H1 (cell line): ENCODE measurements at regions not wholly inside any gene's neighbourhood (a gene's known extent, or its start where the extent isn't known, plus 50 kb on each side); places are given as distances from the start of the nearest gene placed in this dataset.
A peak's percentile ranks its signal among the peaks of the same experiment; 100 is the strongest.

Source experiments
- CTCF ChIA-PET: fragments of 300-600 bp; sonication (Branson Sonifier 250); formaldehyde crosslinking; loops from one replicate; lab custom pipeline; 2021; ENCODE audit not compliant: partially characterized antibody; lab: Charles Lee
- POLR2A ChIA-PET: fragments of 300-600 bp; sonication (Branson Sonifier 250); formaldehyde crosslinking; loops from one replicate; lab custom pipeline; 2021; ENCODE audit warnings: inconsistent platforms; ENCODE audit not compliant: partially characterized antibody; lab: Charles Lee
- DNase-seq, 2 experiments: peaks; one replicate each; pipeline versions ENCODE4 v3.0.0 to v3.0.0-alpha.2; 2010 to 2022; ENCODE audit warnings: low spot score in 2 of 2, low read depth in 1 of 2, mixed read lengths in 1 of 2
- FAIRE-seq: peaks from 2 replicates; lab custom pipeline; 2011; peaks lifted over from hg19 to GRCh38; lab: Jason Lieb, UNC
- H2AFZ ChIP-seq: 2 replicates; pipeline ENCODE4 v1.8.1; 2012; ENCODE audit warnings: low read length, inconsistent platforms
- H2AK5ac ChIP-seq: 2 replicates; pipeline ENCODE4 v1.6.1; 2013; ENCODE audit warnings: low read depth, low read length
- H2BK120ac ChIP-seq: replicated peaks from 2 replicates; pipeline ENCODE3; 2013; ENCODE audit warnings: low read depth, low read length, inconsistent platforms
- H2BK12ac ChIP-seq: 2 replicates; pipeline ENCODE4 v1.6.1; 2013; ENCODE audit warnings: low read depth, low read length
- H2BK15ac ChIP-seq: 2 replicates; pipeline ENCODE4 v1.6.1; 2013; ENCODE audit warnings: low read length
- H2BK20ac ChIP-seq: 2 replicates; pipeline ENCODE4 v1.6.1; 2013; ENCODE audit warnings: low read length
- H2BK5ac ChIP-seq: 2 replicates; pipeline ENCODE4 v1.6.1; 2013; ENCODE audit warnings: low read depth, low read length
- H3K14ac ChIP-seq: 2 replicates; pipeline ENCODE4 v1.6.1; 2013; ENCODE audit warnings: inconsistent platforms; ENCODE audit not compliant: insufficient read length
- H3K18ac ChIP-seq: 2 replicates; pipeline ENCODE4 v1.6.1; 2013; ENCODE audit warnings: low read length; ENCODE audit errors: extremely low read depth
- H3K23ac ChIP-seq: 2 replicates; pipeline ENCODE4 v1.6.1; 2013; ENCODE audit warnings: inconsistent platforms; ENCODE audit not compliant: insufficient read length
- H3K23me2 ChIP-seq: 2 replicates; pipeline ENCODE4 v1.6.1; 2013; ENCODE audit warnings: low read depth, low read length
- H3K27ac ChIP-seq: 2 replicates; pipeline ENCODE4 v1.6.1; 2011; ENCODE audit warnings: low read depth, low read length, inconsistent platforms
- H3K27me3 ChIP-seq, 4 experiments: replicated peaks in 1 of 4; 1 replicate in 1 of 4; 2 replicates in 3 of 4; pipeline versions ENCODE4 v1.6.1 to v1.8.1; 2011 to 2013; ENCODE audit warnings: low read length in 3 of 4, mild to moderate bottlenecking in 3 of 4, inconsistent platforms in 2 of 4, mixed read lengths in 2 of 4, moderate library complexity in 1 of 4; ENCODE audit not compliant: control insufficient read depth in 3 of 4, insufficient read depth in 3 of 4; ENCODE audit errors: extremely low read depth in 1 of 4
- H3K36me3 ChIP-seq, 4 experiments: 2 replicates each; pipeline versions ENCODE4 v1.6.1 to v1.8.1; 2011 to 2013; ENCODE audit warnings: mild to moderate bottlenecking in 4 of 4, low read length in 3 of 4, moderate library complexity in 2 of 4, control low read depth in 1 of 4, inconsistent platforms in 1 of 4; ENCODE audit not compliant: insufficient read depth in 4 of 4, control insufficient read depth in 2 of 4
- H3K4ac ChIP-seq: replicated peaks from 2 replicates; pipeline ENCODE3; 2013; ENCODE audit warnings: low read length, low read depth, mixed read lengths, inconsistent platforms; ENCODE audit not compliant: insufficient read length
- H3K4me1 ChIP-seq, 4 experiments: replicated peaks in 1 of 4; 1 replicate in 1 of 4; 2 replicates in 3 of 4; pipeline versions ENCODE4 v1.6.1 to v1.8.1; 2011 to 2013; ENCODE audit warnings: low read length in 3 of 4, inconsistent platforms in 2 of 4, mixed read lengths in 1 of 4; ENCODE audit not compliant: insufficient read depth in 4 of 4, control insufficient read depth in 3 of 4
- H3K4me2 ChIP-seq, 2 experiments: 2 replicates each; pipeline versions ENCODE4 v1.6.1 to v1.8.1; 2011 to 2013; ENCODE audit warnings: low read depth in 2 of 2, low read length in 2 of 2, control low read depth in 1 of 2, inconsistent platforms in 1 of 2, mild to moderate bottlenecking in 1 of 2; ENCODE audit not compliant: insufficient read depth in 1 of 2
- H3K4me3 ChIP-seq, 4 experiments: fragments of 200-600, 300-600 bp in 1 of 4; sonication (generic), shearing (Covaris generic), sonication (Bioruptor Twin) in 1 of 4; 2 replicates each; pipeline versions ENCODE4 v1.5.1 to v1.8.1; 2011 to 2016; ENCODE audit warnings: low read length in 4 of 4, low read depth in 3 of 4, control low read depth in 2 of 4, inconsistent platforms in 2 of 4, mild to moderate bottlenecking in 2 of 4, mixed read lengths in 1 of 4, moderate library complexity in 1 of 4; ENCODE audit not compliant: insufficient read depth in 2 of 4; ENCODE audit errors: extremely low read depth in 1 of 4
- H3K56ac ChIP-seq: replicated peaks from 2 replicates; pipeline ENCODE3; 2013; ENCODE audit warnings: low read depth, mild to moderate bottlenecking, mixed read lengths, low read length, inconsistent platforms; ENCODE audit not compliant: insufficient read length
- H3K79me1 ChIP-seq: 2 replicates; pipeline ENCODE4 v1.6.1; 2013; ENCODE audit warnings: low read depth, low read length, control low read depth
- H3K79me2 ChIP-seq, 2 experiments: 2 replicates each; pipeline versions ENCODE4 v1.6.1 to v1.8.1; 2012 to 2013; ENCODE audit warnings: low read length in 2 of 2, mild to moderate bottlenecking in 2 of 2, inconsistent platforms in 1 of 2; ENCODE audit not compliant: insufficient read depth in 2 of 2, control insufficient read depth in 1 of 2
- H3K9ac ChIP-seq, 4 experiments: replicated peaks in 1 of 4; 1 replicate in 1 of 4; 2 replicates in 3 of 4; pipeline versions ENCODE4 v1.6.1 to v1.8.1; 2011 to 2013; ENCODE audit warnings: low read depth in 3 of 4, low read length in 3 of 4, control low read depth in 2 of 4, mild to moderate bottlenecking in 2 of 4, moderate library complexity in 2 of 4, inconsistent platforms in 1 of 4; ENCODE audit errors: extremely low read depth in 1 of 4
- H3K9me3 ChIP-seq, 2 experiments: 2 replicates each; pipeline versions ENCODE4 v1.6.1 to v1.8.1; 2012 to 2013; ENCODE audit warnings: mild to moderate bottlenecking in 2 of 2, moderate library complexity in 2 of 2, control low read depth in 1 of 2, inconsistent platforms in 1 of 2, low read depth in 1 of 2, low read length in 1 of 2, mixed read lengths in 1 of 2; ENCODE audit not compliant: insufficient read depth in 2 of 2
- H4K20me1 ChIP-seq, 2 experiments: replicated peaks in 1 of 2; 2 replicates each; pipeline versions ENCODE3 to v1.8.1; 2011 to 2013; ENCODE audit warnings: inconsistent platforms in 2 of 2, low read length in 2 of 2, mild to moderate bottlenecking in 1 of 2; ENCODE audit not compliant: insufficient read depth in 2 of 2, control insufficient read depth in 1 of 2
- H4K5ac ChIP-seq: 2 replicates; pipeline ENCODE4 v1.6.1; 2013; ENCODE audit warnings: low read length, low read depth, mixed read lengths, inconsistent platforms; ENCODE audit not compliant: insufficient read length
- H4K8ac ChIP-seq: 2 replicates; pipeline ENCODE4 v1.8.0; 2013; ENCODE audit warnings: mild to moderate bottlenecking, moderate library complexity, low read length, inconsistent platforms; ENCODE audit not compliant: insufficient read depth; ENCODE audit errors: extremely low read depth
- H4K91ac ChIP-seq: replicated peaks from 2 replicates; pipeline ENCODE3; 2013; ENCODE audit warnings: low read length, mixed read lengths, inconsistent platforms; ENCODE audit not compliant: insufficient read length
- ATF2 ChIP-seq: IDR thresholded peaks from 2 replicates; pipeline ENCODE4 v1.6.1; 2012; ENCODE audit warnings: low read length, inconsistent platforms
- BACH1 ChIP-seq: IDR thresholded peaks from 2 replicates; pipeline ENCODE4 v1.6.1; 2012; ENCODE audit warnings: low read length, improper control_type of control experiment
- BRCA1 ChIP-seq: IDR thresholded peaks from 2 replicates; pipeline ENCODE4 v1.6.1; 2012; ENCODE audit warnings: low read depth, low read length, improper control_type of control experiment
- EP300 ChIP-seq, 2 experiments: IDR thresholded peaks; 1 replicate in 1 of 2; 2 replicates in 1 of 2; pipeline ENCODE4 v1.6.1; 2011 to 2012; ENCODE audit warnings: low read depth in 2 of 2, low read length in 2 of 2, mild to moderate bottlenecking in 2 of 2, borderline replicate concordance in 1 of 2, inconsistent platforms in 1 of 2, moderate library complexity in 1 of 2
- GTF2F1 ChIP-seq: IDR thresholded peaks from 2 replicates; pipeline ENCODE4 v1.6.1; 2012; ENCODE audit warnings: low read depth, low read length, improper control_type of control experiment, borderline replicate concordance
- KDM1A ChIP-seq: fragments of 200-600, 300-600 bp; sonication (generic); IDR thresholded peaks from 2 replicates; pipeline ENCODE4 v1.7.1; 2016; ENCODE audit warnings: mild to moderate bottlenecking, low read length, borderline replicate concordance
- KDM5A ChIP-seq: fragments of 200-600 bp; IDR thresholded peaks from 2 replicates; pipeline ENCODE4 v1.7.1; 2012; ENCODE audit warnings: mild to moderate bottlenecking, low read length, inconsistent platforms, mixed read lengths
- NANOG ChIP-seq: IDR thresholded peaks from 2 replicates; pipeline ENCODE4 v1.6.1; 2011; ENCODE audit warnings: low read length, low read depth, mild to moderate bottlenecking, inconsistent platforms; ENCODE audit not compliant: insufficient read depth, poor library complexity, severe bottlenecking
- POLR2AphosphoS5 ChIP-seq: IDR thresholded peaks from 2 replicates; pipeline ENCODE4 v1.6.1; 2011; ENCODE audit warnings: low read depth, low read length
- SAP30 ChIP-seq: fragments of 300-600 bp; sonication (generic); IDR thresholded peaks from 2 replicates; pipeline ENCODE4 v1.7.1; 2012; ENCODE audit warnings: low read length, moderate library complexity, mild to moderate bottlenecking, inconsistent platforms; ENCODE audit not compliant: insufficient read depth, insufficient replicate concordance
- SP2 ChIP-seq: IDR thresholded peaks from 2 replicates; pipeline ENCODE4 v1.6.1; 2012; ENCODE audit warnings: mild to moderate bottlenecking, low read length, inconsistent platforms
- SRF ChIP-seq: IDR thresholded peaks from 2 replicates; pipeline ENCODE4 v1.6.1; 2011; ENCODE audit warnings: mild to moderate bottlenecking, low read depth, low read length, moderate library complexity
- TBP ChIP-seq: IDR thresholded peaks from 2 replicates; pipeline ENCODE4 v1.6.1; 2011; ENCODE audit warnings: low read depth, low read length, improper control_type of control experiment
- WGBS, 2 experiments: shearing (Covaris generic) in 1 of 2; methylation state at CpG; one replicate each; pipeline versions ENCODE4 v1.1.6 to v1.1.7; 2013 to 2015; ENCODE audit warnings: low lambda C conversion rate in 2 of 2, mixed read lengths in 2 of 2, inconsistent platforms in 1 of 2, low coverage in 1 of 2, missing lambda C conversion rate in 1 of 2; ENCODE audit not compliant: insufficient replicate concordance in 2 of 2, insufficient coverage in 1 of 2, insufficient read length in 1 of 2; ENCODE audit errors: extremely low coverage in 1 of 2, missing lambda C conversion rate in 1 of 2; 5-methylcytosine and 5-hydroxymethylcytosine counted together

GRCh38 chr13:47397739-47398138 is 500.9 kb upstream of the HTR2A start:
- CTCF ChIA-PET = interaction anchor here (0.9 to 1.9 kb wide), 12 partner anchors 11 to 506 kb away, joined by 3 to 9 read pairs (median 3); no protein-coding TSS in a partner anchor
- no peak overlapping the region for H2BK12ac ChIP-seq
- H3K9ac ChIP-seq = no peak overlapping the region
- TF ChIP-seq SP2 = no peak
- no peak for TF ChIP-seq GTF2F1
- TF ChIP-seq POLR2AphosphoS5 = no peak
- TF ChIP-seq ATF2 = no peak
- TF ChIP-seq BACH1 = no peak
- no peak for TF ChIP-seq EP300 (IDR thresholded peaks at IDR 0.05; ENCODE audit: borderline replicate concordance in 1 of 2, low read depth in 2 of 2, low read length in 2 of 2)
- no peak for TF ChIP-seq NANOG
- no peak for TF ChIP-seq SAP30
- no peak for TF ChIP-seq BRCA1
- TF ChIP-seq KDM5A = no peak
- TF ChIP-seq SRF = peak; percentile 74; the same call in 1 of the 2 replicates
- no peak for TF ChIP-seq KDM1A
- TF ChIP-seq TBP = no peak

More at GRCh38 chr13:47397739-47398138, 500.9 kb upstream of the HTR2A start:
- no peaks in the 10 kb centered on the region for H3K23me2 ChIP-seq
- POLR2A ChIA-PET = no interaction called here
- DNase-seq (no peak), FAIRE-seq (no peak)
- H3K9me3 ChIP-seq = no peaks in the 10 kb centered on the region
- H3K4me2 ChIP-seq = no peak overlapping the region
- H4K91ac ChIP-seq = no peak overlapping the region
- no peaks in the 10 kb centered on the region for H3K27me3 ChIP-seq
- H2BK15ac ChIP-seq = no peak overlapping the region
- no peak overlapping the region for H2BK20ac ChIP-seq
- no peaks in the 10 kb centered on the region for H4K20me1 ChIP-seq
- H3K56ac ChIP-seq = no peak overlapping the region
- no peak overlapping the region for H3K4me3 ChIP-seq
- H3K18ac ChIP-seq = no peak overlapping the region
- no peak overlapping the region for H2BK5ac ChIP-seq
- H3K27ac ChIP-seq = no peak overlapping the region
- no peak overlapping the region for H2AFZ ChIP-seq
- H3K14ac ChIP-seq = no peak overlapping the region
- H3K79me1 ChIP-seq = no peaks in the 10 kb centered on the region
- H4K5ac ChIP-seq = no peak overlapping the region
- H3K4ac ChIP-seq = no peak overlapping the region
- no peaks in the 10 kb centered on the region for H3K36me3 ChIP-seq
- H4K8ac ChIP-seq = no peak overlapping the region
- no peak overlapping the region for H3K23ac ChIP-seq
- no peak overlapping the region for H2BK120ac ChIP-seq
- H2AK5ac ChIP-seq = no peak overlapping the region
- 72% methylated on average over 2 of the region's 2 CpGs; no CpG with 5 or more reads in 1 of the 2 experiments for WGBS, 2 experiments
- no peaks in the 10 kb centered on the region for H3K79me2 ChIP-seq
- H3K4me1 ChIP-seq = 0 out of 7 replicates have a peak, but pooled peaks cover 0 to 4% (median 0%) of the 10 kb centered on the region in 4 experiments
